ENCODE measurements at regions not wholly inside any gene's neighbourhood (a gene's known extent, or its start where the extent isn't known, plus 50 kb on each side); places are given as distances from the start of the nearest gene placed in this dataset.

DNA sequence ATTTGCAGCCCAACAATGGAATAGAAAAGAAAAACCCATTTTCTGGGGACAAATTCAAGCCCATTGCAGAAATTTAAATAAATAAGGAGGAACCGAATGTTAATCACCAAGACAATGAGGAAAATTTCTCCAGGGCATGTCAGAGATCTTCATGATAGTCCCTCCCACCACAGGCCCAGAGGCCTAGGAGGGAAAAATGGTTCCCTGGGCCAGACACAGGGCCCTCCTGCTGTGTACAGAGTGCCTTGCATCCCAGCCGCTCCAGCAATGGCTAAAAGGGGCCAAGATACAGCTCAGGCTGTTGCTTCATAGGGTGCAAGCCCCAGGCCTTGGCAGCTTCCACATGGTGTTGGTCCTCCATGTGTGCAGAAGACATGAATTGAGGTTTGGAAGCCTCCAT, 73.4 kb upstream of the FOXE1 start:
- no peaks in the 10 kb centered on the region for H3K9me3 ChIP-seq (ENCODE audit: low read depth)
- H3K4me3 ChIP-seq: no peak overlapping the region
- no peak for TF ChIP-seq EZH2 (IDR thresholded peaks at IDR 0.05; ENCODE audit: borderline replicate concordance)
- no peak for TF ChIP-seq EZH2phosphoT487 (IDR thresholded peaks at IDR 0.05; ENCODE audit: low read depth, severe bottlenecking, unreplicated experiment)
- TF ChIP-seq, protein P1, sequence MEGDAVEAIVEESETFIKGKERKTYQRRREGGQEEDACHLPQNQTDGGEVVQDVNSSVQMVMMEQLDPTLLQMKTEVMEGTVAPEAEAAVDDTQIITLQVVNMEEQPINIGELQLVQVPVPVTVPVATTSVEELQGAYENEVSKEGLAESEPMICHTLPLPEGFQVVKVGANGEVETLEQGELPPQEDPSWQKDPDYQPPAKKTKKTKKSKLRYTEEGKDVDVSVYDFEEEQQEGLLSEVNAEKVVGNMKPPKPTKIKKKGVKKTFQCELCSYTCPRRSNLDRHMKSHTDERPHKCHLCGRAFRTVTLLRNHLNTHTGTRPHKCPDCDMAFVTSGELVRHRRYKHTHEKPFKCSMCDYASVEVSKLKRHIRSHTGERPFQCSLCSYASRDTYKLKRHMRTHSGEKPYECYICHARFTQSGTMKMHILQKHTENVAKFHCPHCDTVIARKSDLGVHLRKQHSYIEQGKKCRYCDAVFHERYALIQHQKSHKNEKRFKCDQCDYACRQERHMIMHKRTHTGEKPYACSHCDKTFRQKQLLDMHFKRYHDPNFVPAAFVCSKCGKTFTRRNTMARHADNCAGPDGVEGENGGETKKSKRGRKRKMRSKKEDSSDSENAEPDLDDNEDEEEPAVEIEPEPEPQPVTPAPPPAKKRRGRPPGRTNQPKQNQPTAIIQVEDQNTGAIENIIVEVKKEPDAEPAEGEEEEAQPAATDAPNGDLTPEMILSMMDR (IDR thresholded peaks at IDR 0.05; ENCODE audit: poor library complexity): no peak
- 89% methylated on average over 2 of the region's 2 CpGs for WGBS (ENCODE audit: low lambda C conversion rate, missing lambda C conversion rate)
- H2AFZ ChIP-seq: no peak overlapping the region
- DNase-seq (ENCODE audit: low spot score): no peak
- no peaks in the 10 kb centered on the region for H3K4me1 ChIP-seq (ENCODE audit: insufficient read depth)
- no peak overlapping the region for H3K4me2 ChIP-seq
- H3K9me2 ChIP-seq (replicated peaks; ENCODE audit: insufficient read depth): no peaks in the 10 kb centered on the region
- no peaks in the 10 kb centered on the region for H3K79me2 ChIP-seq
- no peak overlapping the region for H3K27ac ChIP-seq
- H3K27me3 ChIP-seq: no peaks in the 10 kb centered on the region
- H3K36me3 ChIP-seq (replicated peaks; ENCODE audit: insufficient read depth, low read depth): no peaks in the 10 kb centered on the region
- H4K20me1 ChIP-seq (ENCODE audit: insufficient read depth, poor library complexity, severe bottlenecking): no peaks in the 10 kb centered on the region

DNA sequence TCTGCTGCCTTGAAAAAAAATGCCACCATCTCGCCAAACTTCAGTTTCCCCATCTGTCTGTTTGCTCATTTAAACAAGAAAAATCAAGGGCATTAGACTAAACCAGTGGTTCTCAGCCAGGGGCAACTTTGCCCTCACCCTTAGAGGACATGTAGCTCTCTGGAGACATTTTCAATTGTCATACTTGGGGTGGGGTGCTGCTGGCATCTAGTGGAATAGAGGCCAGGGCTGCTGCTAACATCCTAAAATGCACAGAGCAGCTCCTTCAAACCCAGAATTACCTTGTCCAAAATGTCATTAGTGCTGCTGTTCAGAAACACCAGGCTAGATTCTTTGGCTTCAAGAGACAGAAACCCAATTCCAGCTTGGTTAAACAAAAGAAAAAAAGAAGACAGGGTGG, 71.1 kb upstream of the FOXE1 start:
- no peaks in the 10 kb centered on the region for H3K79me2 ChIP-seq
- no peaks in the 10 kb centered on the region for H4K20me1 ChIP-seq (ENCODE audit: insufficient read depth, poor library complexity, severe bottlenecking)
- no peaks in the 10 kb centered on the region for H3K9me2 ChIP-seq (replicated peaks; ENCODE audit: insufficient read depth)
- H3K4me2 ChIP-seq: no peak overlapping the region
- H3K36me3 ChIP-seq (replicated peaks; ENCODE audit: insufficient read depth, low read depth): no peaks in the 10 kb centered on the region
- no peaks in the 10 kb centered on the region for H3K27me3 ChIP-seq
- no peaks in the 10 kb centered on the region for H3K9me3 ChIP-seq (ENCODE audit: low read depth)
- no peak overlapping the region for H3K27ac ChIP-seq
- WGBS (ENCODE audit: low lambda C conversion rate, missing lambda C conversion rate): 73% methylated on average over 1 of the region's 1 CpG
- H2AFZ ChIP-seq: no peak overlapping the region
- no peak for DNase-seq (ENCODE audit: low spot score)
- TF ChIP-seq EZH2 (IDR thresholded peaks at IDR 0.05; ENCODE audit: borderline replicate concordance): no peak
- TF ChIP-seq, protein P1 (IDR thresholded peaks at IDR 0.05; ENCODE audit: poor library complexity): no peak
- no peak for TF ChIP-seq EZH2phosphoT487 (IDR thresholded peaks at IDR 0.05; ENCODE audit: low read depth, severe bottlenecking, unreplicated experiment)
- H3K4me1 ChIP-seq (ENCODE audit: insufficient read depth): no peaks in the 10 kb centered on the region
- H3K4me3 ChIP-seq: no peak overlapping the region

DNA sequence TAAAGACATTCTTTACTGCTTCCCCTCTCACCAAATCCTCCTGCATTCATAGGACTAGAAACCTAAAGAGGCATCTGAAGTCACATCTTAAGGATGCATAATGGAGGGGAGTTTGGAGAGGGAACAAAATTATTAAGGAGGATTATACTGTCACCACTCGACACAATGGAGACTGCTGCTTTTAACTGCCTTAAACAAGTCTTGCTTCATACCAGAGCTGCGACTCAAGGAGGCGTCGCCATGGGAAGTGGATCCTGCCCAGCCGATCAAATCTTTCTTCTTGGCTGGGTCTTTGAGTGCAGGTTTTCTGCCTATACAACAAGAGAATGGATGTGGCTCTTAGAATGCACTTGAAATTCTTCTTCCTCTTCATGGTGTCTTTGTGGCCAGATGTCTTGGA, 66.7 kb upstream of the FOXE1 start:
- no peak for DNase-seq (ENCODE audit: low spot score)
- H3K4me3 ChIP-seq: no peak overlapping the region

More for the DNA sequence above, 66.7 kb upstream of the FOXE1 start:
- Histone ChIP-seq H3K9me3 (ENCODE audit: low read depth) (no peaks in the 10 kb centered on the region), H3K79me2 (no peaks in the 10 kb centered on the region), H3K4me1 (ENCODE audit: insufficient read depth) (no peaks in the 10 kb centered on the region), H3K27me3 (no peaks in the 10 kb centered on the region), H3K4me2 (no peak overlapping the region), H3K9me2 (replicated peaks; ENCODE audit: insufficient read depth) (no peaks in the 10 kb centered on the region), H3K36me3 (replicated peaks; ENCODE audit: insufficient read depth, low read depth) (no peaks in the 10 kb centered on the region), H4K20me1 (ENCODE audit: insufficient read depth, poor library complexity, severe bottlenecking) (no peaks in the 10 kb centered on the region), H3K27ac (no peak overlapping the region), H2AFZ (no peak overlapping the region)
- WGBS (ENCODE audit: low lambda C conversion rate, missing lambda C conversion rate): 47% methylated on average over 5 of the region's 5 CpGs
- TF ChIP-seq, protein P1 (IDR thresholded peaks at IDR 0.05; ENCODE audit: poor library complexity): no peak
- no peak for TF ChIP-seq EZH2phosphoT487 (IDR thresholded peaks at IDR 0.05; ENCODE audit: low read depth, severe bottlenecking, unreplicated experiment)
- no peak for TF ChIP-seq EZH2 (IDR thresholded peaks at IDR 0.05; ENCODE audit: borderline replicate concordance)

Measured in hepatocyte (in vitro differentiated cells).